GM12864 (cell line): ENCODE measurements at regions not wholly inside any gene's neighbourhood (a gene's known extent, or its start where the extent isn't known, plus 50 kb on each side); places are given as distances from the start of the nearest gene placed in this dataset.

ENCODE experiments used
- DNase-seq: peaks from one replicate; pipeline ENCODE4 v3.0.0-alpha.2; 2011; ENCODE audit warnings: low read depth
- H3K4me3 ChIP-seq: 2 replicates; pipeline ENCODE4 v1.5.1; 2011; ENCODE audit warnings: mild to moderate bottlenecking, low read depth, low read length, control low read depth
- CTCF ChIP-seq: IDR thresholded peaks from 2 replicates; pipeline ENCODE4 v1.5.1; 2011; ENCODE audit warnings: low read depth, mild to moderate bottlenecking, moderate library complexity, low read length, control low read depth, inconsistent platforms; ENCODE audit errors: missing control alignments

- no peak for DNase-seq
- H3K4me3 ChIP-seq = no peak overlapping the region
- no peak for TF ChIP-seq CTCF
Measured at GRCh38 chr18:60147323-60147722, 225.3 kb downstream of the MC4R start.

- TF ChIP-seq CTCF = no peak
- H3K4me3 ChIP-seq = no peak overlapping the region
- no peak for DNase-seq
Measured at GRCh38 chr18:60146220-60146960, 226.2 kb downstream of the MC4R start.

GRCh38 chr18:60145776-60146175 lies 226.8 kb downstream of the MC4R start:
- H3K4me3 ChIP-seq = no peak overlapping the region
- TF ChIP-seq CTCF = no peak
- DNase-seq = no peak

GRCh38 chr18:60134806-60135205 lies 235.0 kb downstream of the PMAIP1 start:
- H3K4me3 ChIP-seq = no peak overlapping the region
- TF ChIP-seq CTCF = no peak
- no peak for DNase-seq

GRCh38 chr18:60130284-60130683 lies 230.5 kb downstream of the PMAIP1 start:
- DNase-seq = no peak
- TF ChIP-seq CTCF = no peak
- H3K4me3 ChIP-seq = no peak overlapping the region

GRCh38 chr18:60123031-60123430 lies 223.2 kb downstream of the PMAIP1 start:
- no peak overlapping the region for H3K4me3 ChIP-seq

More at GRCh38 chr18:60123031-60123430, 223.2 kb downstream of the PMAIP1 start:
- no peak for TF ChIP-seq CTCF
- DNase-seq = no peak
